Ecto neural progenitor cell (in vitro differentiated cells): ENCODE measurements at regions not wholly inside any gene's neighbourhood (a gene's known extent, or its start where the extent isn't known, plus 50 kb on each side); places are given as distances from the start of the nearest gene placed in this dataset.
"Not testable (repeated sequence)": the region's sequence is repeated elsewhere in the genome, so short reads cannot be mapped to it uniquely, and the experiment has no call there.

Experiments used
- DNase-seq: peaks from one replicate; pipeline ENCODE4 v3.0.0-alpha.2; 2018; ENCODE audit warnings: low spot score

DNA sequence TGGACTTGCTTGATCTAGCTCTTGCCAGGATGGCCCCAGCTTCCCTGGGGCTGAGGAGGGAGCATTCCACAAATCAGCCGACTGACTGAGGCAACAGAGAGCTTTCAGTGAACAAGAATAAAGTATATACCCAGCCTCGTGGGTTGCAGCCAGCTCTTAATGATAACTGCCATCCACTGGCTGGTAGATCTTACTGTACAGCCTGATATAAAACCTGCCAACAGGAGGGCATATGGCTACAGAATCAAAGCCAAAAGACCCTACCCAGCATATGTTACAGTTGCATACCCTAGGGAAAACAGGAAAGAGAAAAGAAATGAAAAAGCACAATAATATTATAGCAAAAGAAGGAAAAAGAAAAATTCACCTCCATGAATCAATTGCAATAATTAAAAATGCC, 775.9 kb upstream of the KIF2B start:
- DNase-seq = no peak

DNA sequence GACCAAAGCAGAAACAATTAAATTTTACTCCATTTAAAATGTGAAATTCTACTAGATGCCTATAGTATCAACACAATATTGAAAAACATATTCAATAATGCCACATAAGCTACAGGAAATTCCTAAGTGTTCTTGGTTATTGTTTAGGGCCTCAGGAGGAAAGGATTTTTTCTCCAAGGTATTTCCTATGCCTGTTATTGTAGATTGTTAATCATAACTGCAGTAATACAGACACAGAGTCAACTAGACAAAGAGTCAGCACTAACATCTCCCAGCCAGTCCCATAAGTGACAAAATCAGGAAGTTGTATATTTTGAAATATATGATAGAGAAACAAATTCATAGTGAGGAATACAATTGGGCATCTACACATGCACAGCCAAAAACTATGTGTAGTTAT, 782.7 kb upstream of the KIF2B start:
- DNase-seq = no peak

DNA sequence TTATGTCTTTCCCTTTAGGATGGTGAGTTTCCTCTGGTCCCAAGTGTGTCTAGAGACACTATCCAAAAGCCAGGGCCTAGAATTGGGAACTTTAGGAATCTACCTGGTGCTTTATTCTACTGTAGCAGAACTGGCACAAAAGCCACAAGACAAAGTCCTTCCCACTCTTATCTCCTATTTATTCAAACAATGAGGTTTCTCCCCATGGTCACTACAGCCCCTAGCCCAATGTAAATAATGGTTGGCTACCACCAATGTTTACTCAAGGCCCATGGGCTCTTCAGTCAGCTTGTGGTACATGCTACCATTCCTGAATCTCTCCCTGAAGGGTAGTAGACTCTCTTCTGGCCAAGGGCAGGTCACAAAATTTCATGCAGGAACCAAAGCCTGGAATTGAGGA, 789.4 kb upstream of the KIF2B start:
- no peak for DNase-seq

DNA sequence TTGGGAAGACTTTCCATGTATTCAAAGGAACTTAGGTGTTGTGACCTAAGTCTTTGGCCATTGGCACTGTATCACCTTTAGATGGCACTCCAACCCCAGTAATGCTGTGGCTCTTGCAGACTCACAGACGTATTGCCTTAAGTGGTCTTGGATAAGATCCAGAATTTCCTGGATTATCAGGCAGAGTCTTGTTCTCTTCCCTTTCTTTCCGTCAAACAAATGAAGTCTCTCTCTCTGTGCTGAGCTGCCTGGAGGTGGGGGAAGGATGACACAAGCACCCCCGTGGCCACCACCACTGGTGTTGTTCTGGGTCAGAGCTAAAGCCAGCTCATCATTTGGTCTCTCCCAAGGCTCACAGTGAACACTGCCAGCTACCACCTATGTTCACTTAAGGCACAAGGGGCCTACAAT, 789.9 kb upstream of the KIF2B start:
- peak; percentile 67 for DNase-seq

DNA sequence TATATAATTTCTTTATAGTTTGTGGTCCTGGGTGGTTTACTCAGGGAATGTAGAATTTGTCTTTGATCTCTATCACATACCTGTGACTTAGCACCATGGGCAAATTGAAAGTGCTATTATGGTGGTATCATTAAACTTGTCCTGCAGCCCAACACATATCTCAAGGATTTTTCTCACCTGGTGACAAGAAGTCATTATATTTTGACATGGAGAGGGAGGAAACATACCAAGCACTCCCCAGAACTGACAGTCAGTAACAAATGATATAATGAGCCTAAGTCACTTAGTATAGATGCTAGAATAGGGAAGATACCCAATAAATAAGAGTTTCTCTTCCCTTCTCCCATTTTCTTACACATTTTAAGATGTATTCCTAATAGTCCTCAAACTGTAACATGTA, 805.5 kb upstream of the KIF2B start:
- no peak for DNase-seq

DNA sequence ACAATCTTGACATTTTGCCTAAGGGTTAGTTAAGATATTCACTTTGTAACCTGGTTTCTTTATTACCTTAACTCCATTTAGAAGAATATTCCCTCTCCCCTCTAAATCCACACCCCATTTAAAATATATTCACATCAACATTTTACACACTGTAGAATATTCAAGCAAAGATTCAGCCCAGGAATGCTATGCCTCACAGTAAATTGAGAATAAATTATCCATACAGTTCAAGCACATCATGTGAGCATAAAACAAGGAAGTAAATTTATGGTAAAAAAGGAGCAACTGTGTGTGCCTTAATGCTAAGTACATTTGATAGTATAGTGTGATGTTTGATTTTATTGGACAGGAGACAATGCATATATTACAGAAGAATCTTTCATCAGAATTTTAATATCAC, 806.6 kb upstream of the KIF2B start:
- DNase-seq = no peak

DNA sequence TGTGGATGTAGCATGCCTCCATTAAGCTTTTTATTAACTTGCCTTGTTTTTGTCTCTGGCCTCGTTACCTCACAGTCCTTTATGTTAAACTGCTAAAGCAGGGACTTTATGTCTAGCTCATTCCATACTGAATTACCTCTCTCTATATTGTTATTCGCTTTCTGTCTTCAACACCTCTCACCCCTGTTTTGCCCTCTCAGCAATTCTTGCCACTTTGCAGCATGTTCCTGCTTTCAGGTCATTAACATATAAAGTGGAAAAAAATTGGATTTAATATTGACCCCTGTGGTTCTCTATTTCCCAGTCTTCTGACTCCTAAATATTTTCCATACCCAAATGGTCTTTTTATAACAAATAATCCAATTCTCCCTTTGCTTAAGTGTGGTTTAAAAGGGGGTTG, 810.4 kb upstream of the KIF2B start:
- no peak for DNase-seq

DNA sequence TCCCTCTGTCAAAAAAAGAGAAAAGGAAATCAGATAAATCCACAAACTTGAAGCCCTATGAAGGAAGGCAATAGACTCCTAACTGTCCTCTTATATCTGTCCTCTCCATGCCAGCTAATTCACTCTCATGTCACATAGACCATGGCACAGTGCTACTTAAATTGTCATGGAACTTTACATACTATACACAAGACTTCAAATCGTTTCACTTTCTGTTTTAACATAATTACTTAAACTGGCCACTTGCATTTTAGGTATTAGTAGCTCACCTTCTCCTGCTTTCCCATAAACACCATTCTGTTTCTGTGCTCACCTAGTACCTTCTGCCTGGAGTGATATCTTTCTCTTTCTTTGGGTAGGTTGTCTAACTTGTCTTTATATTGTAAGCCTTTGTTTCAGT, 816.7 kb upstream of the KIF2B start:
- DNase-seq = no peak

DNA sequence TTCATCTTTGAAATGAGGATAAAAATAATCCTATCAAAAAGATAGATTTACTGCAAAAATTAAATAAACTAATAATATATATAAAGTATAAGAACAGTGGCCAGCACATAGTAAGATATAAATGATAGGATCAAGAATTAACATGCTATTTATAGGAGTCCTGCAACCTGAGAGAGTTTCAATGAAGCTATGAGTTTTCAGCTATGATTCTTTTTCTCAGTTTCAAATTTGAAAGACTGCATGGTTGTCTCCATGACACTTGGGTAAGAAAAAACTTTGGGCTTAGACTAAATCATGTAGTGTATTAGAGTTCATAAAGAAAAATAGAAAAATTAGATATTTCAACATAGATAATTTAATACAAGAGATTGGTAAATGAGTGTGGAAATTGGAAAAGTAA, 817.8 kb upstream of the KIF2B start:
- no peak for DNase-seq

DNA sequence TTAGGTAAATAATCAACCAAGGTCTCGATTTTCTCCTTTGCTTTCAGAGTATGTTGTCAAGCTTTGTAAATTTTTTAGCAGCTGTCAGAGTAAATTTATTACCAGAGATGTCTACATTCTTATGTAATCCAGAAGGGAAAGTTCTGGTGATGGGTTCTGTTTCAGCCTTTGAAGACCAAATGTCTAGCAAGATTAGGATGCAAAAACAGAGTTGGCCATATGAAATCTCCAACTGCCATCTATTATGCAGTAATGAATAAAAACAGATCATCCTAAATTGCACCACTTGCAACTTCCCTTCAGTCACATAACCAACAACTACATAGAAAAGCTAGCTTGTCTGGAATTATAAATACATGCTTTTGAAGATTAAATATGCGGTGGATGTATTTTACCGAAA, 826.8 kb upstream of the KIF2B start:
- no peak for DNase-seq

DNA sequence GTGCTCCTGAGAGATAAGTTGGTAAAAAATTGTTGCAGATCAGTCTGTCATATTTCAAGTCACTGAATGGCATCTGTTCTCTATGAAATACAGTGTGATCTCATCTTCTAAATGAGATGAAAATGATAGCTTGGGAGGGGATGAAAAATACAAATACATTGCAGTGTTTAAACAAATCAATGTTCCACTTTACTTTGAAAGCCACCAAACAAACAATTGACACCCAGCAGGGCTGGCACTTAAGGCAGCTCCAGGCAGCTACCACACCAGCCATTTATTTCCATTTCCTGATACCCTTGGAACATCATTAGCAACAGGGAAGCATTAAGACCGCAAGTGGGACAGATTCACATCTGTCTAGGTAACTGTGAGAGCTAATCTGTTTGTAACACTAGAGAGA, 827.6 kb upstream of the KIF2B start:
- no peak for DNase-seq

DNA sequence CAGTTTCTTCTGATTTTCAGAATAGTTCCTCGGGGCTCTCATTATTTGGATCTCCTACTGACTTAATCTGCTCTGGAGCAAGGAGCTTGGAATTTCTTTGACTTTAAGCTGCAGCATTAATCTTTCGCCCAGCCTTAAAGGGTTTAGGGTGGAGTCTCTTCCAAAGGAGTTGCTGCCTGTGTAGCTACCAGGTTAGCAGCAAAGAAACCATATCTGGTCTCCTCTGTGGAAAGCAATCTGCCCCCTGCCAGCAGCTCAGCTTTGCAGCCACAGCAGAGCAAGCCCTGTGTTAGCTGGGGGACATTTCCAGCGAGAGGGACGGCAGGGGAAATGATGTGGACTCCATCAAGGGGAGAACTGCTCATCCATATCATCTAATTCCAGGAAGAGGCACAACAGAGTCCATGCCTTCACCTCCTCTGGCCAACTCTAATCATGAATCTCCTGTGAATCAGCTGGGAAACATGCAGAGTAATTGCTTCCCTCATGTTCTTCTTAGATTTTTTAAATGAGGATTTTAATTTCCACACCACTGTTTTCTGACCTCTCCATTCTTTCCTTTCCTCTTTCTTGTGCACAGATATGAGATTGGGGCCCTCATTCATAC, 827.6 kb upstream of the CA10 start:
- DNase-seq = peak; percentile 70

DNA sequence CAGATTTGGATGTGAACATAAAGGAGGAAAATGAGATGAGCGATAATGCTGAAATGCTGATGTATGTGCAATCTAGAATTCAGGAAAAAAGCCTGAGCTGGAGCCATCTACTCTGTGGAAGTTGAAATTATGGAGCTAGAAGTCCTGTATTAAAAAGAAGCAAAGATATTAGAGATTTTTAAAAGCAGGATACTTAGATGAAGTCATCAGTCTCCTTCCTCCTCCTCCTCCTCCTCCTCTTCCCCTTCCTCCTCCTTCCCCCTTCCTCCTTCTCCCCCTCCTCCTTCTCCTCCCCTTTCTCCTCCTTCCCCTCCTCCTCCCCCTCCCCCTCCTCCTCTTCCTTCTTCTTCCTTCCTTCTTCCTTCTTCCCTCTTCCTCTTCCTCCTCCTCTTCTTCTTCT, 823.8 kb upstream of the CA10 start:
- no peak for DNase-seq

DNA sequence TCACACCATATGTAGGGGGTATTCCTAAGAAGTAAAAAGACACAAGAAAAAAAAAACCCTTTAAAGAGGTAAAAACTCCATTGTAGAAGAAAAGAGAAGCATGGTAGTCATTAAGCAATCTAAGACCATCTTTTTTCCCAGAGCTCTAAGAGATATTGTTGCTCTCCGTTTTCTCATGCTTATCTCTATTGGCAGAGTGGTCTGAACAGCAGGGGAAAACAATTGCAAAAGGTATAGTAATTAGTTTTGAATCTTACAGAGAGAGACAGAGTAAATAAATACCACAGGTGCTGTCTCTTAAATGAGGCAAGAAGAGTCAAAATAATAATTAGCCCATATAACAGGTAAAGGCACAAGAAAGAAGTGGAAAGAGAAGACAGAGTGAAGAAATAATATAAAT, 821.4 kb upstream of the CA10 start:
- no peak for DNase-seq

DNA sequence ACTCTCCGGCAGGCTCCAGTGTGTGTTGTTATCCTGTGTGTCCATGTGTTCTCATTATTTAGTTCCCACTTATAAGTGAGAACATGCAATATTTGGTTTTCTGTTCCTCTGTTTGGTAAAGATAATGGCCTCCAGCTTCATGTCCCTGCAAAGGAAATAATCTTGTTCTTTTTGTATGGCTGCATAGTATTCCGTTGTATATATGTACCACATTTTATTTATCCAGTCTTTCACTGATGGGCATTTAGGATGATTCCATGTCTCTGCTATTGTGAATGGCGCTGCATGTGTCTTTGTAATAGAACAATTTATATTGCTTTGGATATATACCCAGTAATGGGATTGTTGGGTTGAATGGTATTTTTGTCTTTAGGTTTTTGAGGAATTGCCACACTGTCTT, 807.3 kb upstream of the CA10 start:
- DNase-seq = no peak

DNA sequence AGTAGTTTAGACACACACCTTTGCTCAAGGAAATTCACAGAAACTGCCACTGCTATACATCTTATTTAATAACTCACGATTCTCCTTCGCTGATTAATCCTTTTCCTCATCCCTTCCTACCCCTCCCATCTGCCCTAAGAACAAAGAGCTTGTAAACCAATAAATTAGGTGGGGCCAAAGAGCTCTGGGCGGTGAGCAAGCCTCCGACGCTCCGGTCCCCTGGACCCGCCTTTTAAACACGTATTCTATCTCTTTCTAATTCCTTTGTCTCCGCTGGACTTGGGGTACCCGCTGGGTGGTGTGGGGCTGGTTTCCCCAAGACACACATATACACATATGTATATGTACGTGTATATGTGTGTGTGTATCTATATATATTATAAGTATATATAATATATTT, 803.2 kb upstream of the CA10 start:
- not testable (repeated sequence) for DNase-seq

DNA sequence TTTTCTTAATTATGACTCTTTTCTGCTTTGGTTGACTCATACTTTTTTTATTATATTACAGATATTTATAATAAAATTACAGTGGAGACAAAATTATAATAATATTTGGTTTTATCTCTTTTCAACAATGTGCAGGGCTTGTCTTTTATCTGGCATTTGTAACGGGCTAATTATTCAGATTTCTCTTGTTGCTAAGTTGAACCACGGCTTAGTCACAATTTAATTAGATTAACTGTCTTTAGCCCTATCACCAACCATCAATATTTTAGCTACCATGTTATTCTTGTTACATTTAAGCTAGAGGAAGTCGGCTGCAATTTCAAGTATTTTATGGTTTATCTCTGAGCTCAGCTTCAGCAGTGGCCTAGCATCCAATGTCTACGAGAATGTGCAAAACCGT, 798.9 kb upstream of the CA10 start:
- DNase-seq = no peak

DNA sequence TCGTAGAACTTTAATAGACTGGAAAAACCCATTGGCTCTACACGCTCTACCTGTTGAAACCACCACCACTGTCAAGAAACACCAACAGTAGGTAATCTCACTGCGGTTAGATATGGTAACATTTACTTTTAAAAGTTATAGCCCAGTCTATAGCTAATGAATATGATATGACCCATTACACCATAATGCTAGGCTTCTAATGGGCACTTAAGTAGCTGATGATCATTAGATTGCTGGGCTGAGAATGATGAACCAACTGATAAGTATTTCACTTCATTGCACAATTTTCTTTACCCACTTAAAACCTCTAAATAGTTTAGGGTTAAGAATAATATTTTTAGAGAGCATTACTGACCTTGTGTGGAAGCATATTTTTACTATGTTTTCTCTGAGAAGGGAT, 788.9 kb upstream of the CA10 start:
- no peak for DNase-seq

DNA sequence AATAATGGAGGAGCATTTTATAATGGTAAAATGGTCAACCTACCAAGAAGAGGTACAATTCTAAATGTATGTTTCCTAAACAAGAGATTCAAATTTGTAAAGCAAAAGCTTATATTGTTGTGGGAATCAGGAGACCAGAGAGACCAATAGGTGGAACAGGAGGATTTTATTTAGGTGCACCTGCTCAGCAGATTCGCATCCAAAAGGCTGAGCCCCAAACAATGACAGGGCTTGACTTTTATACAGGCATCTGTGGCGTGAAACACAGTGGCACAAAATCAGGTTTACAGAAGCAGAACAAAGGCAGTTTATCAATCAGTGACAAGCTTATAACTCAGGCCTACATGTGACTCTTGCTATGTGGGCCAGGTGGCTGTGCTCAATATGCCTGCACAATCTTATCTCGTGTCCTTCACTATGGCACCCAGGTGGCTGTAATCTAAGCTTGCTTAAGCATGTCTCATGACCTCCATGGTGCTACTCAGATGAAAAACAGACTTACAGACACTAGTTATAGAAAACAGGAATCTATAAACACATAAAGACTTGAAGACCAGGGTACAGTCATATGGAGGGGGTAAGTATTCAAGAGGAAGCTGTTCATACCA, 780.2 kb upstream of the CA10 start:
- DNase-seq = no peak

DNA sequence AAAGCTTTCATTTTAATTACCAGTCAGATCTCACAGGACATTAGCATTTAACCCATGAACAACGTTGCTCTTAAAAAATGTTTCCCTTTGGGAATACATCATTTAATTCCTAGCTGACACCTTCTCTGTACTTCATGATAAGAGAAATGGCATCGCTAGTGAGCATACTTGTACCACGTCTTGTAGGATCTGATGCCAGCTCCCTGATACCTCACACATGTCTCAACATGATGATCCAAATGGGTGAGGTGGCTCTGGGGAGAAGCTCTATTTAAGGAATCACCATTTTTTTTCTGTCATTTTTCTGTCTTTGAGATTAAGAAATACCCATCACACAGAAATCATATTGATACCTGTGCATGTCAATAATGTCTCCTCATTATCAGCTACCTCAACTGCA, 772.1 kb upstream of the CA10 start:
- DNase-seq = no peak

DNA sequence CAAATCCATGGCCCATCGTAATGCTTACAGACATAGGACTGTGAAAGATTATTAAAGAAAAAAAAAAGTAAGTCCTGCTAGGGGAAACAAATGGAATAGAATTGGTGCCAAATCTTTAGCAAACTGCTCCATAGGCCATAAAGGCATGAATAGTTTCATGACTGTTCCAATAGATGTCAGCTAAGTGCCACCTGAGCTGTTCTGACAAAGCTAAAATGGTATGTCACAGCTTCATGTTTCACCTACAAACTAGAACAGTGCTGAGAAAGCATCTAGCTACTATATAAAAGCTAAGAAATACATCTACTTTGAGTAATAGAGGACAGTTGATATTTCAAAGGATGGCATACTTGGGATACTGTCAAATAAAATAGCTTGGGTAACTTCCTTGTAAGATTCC, 771.6 kb upstream of the CA10 start:
- DNase-seq = no peak

DNA sequence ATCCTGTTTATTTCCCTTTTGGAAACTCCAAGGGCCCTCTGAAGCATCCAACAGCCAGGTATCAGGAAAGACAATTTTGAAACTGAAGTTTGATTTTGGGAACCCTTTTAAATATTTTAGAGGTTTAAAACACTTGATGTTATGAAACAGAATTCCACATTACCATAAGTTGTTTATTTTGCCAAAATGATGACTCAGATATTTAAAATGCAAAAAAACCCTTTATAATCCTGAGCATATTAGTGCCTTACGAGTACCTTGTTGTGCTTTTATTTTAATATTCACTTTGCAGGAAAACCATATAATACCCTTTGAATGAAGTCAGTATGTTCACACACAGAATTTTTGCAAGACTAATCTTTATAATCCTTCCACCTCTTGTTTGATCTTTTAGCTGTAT, 765.1 kb upstream of the CA10 start:
- no peak for DNase-seq

DNA sequence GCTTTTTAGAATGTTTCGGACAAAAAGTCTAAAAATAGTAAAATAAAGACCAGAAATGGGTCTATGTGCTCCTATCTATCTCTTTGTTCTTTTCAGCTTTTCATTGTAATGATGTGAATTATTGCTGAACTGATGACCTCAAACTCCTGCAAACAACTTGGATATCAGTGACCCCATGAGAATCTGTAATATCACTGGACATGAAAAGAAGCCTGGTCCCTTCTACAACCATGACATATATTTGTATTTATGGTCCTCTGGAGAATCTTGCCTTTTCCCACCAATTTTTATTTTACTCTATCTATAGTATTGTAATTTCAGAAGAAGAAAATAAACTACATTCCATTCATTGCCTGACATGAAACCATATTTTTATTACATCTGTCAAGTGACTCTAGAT, 740.7 kb upstream of the CA10 start:
- DNase-seq = no peak

DNA sequence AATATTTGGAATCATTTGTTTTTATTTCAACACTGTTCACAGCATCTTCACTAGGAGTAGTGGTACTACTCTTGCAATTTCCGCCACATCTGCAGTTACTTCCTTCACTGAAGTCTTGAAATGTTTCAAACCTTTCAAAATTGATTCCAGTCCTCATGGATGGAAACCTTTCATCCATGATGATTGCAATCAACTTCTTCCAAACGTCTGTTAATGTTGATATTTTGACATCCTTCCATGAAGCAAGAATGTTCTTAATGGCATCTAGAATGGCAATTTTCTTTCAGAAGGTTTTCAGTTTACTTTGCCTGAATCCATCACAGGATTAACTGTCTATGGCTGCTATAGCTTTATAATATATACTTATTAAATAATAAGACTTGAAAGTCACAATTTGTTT, 736.8 kb upstream of the CA10 start:
- no peak for DNase-seq

DNA sequence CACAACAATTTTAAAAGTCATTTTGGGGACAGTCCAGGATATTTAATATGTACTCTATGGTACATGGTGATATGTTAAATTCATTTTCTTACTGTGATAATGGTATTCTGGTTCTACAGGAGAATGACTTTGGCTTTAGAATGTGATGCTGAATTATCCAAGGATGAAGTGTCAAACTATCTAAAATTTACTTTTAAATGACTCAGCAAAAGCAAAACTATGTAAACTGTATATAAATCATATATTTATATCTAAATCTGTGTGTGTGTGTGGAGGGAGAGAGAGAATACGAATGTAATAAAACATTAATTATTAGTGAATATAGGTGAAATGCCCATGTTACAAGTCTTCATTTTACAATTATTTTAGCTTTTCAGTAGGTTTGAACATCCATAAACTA, 733.8 kb upstream of the CA10 start:
- DNase-seq = no peak
